HG02759 (cell line): ENCODE measurements at regions not wholly inside any gene's neighbourhood (a gene's known extent, or its start where the extent isn't known, plus 50 kb on each side); places are given as distances from the start of the nearest gene placed in this dataset.

Experiments used
- ATAC-seq: cut with Tn5 transposase; IDR thresholded peaks from one replicate; pipeline ENCODE4 v1.9.1; 2021; ENCODE audit warnings: mild to moderate bottlenecking, moderate library complexity; ENCODE audit not compliant: unreplicated experiment

- ATAC-seq, result no peak
These were observed 212.5 kb upstream of the IER5L start for GRCh38 chr9:129390541-129390940.

GRCh38 chr9:129387822-129388221, 209.8 kb upstream of the IER5L start:
- ATAC-seq, result no peak

- no peak for ATAC-seq
These were observed 208.7 kb upstream of the IER5L start for GRCh38 chr9:129386812-129387177.

GRCh38 chr9:129385211-129385934, 207.3 kb upstream of the IER5L start:
- ATAC-seq, result no peak

DNA sequence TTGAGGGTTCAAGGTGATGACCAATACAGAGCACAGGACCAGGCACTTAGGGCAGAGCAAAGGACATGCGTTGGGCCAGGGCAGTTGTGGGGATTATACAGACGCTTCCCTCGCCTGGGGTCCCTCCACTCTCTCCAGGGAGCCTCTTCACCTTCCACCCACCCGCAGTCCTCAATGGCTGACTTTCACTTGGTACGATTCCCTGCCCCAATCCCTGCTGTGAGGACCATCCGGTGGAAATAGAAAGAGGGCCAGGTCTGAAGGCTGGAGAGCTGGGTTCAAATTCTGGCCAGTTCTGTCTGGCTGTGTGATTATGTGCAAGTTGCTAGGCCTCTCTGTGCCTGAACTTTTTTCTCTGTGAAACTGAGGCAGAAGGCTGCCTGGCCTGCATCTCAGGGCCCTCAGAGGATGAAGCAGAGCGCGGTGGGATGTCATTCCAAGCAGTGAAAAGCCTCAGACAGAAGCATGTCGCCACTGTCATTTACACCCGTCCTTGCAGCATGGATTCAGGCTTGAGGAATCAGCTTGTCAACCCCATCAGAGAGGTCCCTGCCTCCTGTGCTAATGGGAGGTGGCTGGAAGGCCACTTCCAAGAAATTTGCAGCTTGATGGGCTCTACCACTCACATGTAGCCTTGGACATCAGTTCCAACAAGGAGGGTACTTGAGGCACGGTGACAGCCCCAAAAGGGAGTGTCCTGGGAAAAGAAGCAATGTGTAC, 206.6 kb upstream of the IER5L start:
- ATAC-seq, result no peak

DNA sequence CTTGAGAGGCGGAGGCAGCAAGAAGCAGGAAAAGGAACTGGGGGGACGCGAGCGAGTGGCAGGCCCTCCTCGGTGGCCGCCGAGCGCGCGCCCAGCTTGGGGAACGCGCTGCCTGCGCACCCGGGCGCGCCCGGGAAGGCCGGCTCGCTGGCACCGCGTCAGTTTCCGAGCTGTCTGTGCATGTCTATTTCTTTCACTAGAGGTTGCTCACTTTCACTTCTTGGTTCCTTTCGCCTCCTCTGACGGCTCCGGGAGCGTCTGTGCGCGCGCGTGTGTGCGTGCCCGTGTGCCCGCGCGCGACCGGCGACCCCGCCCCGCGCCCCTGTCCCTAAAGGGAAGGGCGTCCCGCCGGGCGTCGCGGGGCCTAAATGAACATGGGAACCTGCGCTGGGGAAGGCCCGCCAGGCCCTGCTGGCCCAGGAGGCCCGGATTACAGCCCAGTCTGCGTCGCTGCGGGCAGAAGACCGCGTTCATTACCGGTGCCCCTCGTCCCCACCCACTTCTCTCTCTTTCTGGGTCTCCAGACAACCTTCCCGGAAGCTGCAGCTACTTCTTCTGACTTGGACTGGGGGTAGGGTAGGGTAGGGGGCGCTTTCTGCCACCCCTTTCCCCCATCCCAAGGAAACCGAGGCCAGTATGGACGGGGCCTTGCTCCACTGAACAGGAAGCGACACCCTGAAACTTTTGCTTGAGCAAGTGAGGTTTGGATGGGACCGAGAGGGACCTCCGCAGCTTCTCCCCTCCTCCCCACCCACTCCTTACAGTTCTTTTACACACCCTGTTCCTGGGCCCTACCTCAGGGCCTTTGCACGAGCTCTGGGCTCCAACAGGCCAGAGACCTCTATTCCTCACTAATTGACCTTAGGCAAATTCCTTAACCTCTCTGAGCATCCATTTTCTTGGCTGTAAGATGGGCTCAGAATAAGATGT, 205.8 kb upstream of the IER5L start:
- peak; percentile 83 for ATAC-seq

GRCh38 chr9:129383019-129383560, 205.0 kb upstream of the IER5L start:
- ATAC-seq, result no peak

DNA sequence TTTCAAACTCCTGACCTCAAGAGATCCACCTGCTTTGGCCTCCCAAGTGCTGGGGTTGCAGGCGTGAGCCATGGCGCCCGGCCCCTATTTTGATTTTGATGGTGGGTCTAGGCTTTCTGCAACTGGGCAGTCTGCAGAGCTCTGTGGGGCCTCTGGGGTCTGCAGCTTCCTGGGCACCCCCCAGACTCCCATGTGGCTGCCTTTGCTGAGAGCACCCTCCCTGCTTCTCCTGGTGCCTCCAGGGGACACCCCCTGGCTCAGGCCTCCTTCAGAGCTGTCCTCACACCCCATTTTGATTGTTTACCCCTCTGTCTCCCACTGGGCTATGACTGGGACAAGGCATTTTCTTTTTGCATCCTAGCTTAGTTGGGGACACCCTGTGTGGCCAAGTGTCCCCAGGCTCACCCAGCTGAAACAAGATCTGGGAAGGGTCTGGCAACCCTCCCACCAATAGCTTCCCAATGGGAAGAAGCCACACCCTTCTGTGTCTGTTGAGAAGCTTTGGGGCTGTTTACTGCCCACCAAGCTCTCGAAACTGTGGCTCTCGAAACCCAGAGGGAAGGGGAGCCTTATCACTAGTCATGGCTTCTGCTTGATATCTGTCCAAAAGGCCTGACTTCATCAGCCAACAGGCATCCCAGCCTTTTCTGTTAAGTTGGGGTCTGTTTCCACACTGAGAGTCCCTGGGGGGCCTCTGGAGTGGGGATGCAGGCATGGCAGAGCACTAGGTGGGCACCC, 204.4 kb upstream of the IER5L start:
- ATAC-seq, result no peak

GRCh38 chr9:129381481-129381957, 203.5 kb upstream of the IER5L start:
- no peak for ATAC-seq

- ATAC-seq, result no peak
These were observed 202.9 kb upstream of the IER5L start for GRCh38 chr9:129380961-129381401.

DNA sequence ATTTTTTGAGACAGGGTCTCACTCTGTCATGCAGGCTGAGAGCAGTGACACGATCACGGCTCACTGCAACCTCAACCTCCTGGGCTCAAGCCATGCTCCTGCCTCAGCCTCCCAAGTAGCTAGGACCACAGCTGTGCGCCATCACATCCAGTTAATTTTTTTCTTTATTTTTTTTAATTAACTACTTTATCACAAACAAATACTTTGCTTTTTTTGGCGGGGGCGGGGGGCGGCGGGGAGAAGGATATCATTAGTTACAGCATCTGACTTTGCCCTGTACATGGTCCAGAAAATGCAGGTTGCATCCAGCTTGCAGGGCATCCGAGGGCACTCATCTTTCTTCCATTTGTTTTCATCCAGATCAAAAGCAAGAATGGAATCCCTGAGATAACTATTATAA, 201.8 kb upstream of the IER5L start:
- ATAC-seq, result no peak

DNA sequence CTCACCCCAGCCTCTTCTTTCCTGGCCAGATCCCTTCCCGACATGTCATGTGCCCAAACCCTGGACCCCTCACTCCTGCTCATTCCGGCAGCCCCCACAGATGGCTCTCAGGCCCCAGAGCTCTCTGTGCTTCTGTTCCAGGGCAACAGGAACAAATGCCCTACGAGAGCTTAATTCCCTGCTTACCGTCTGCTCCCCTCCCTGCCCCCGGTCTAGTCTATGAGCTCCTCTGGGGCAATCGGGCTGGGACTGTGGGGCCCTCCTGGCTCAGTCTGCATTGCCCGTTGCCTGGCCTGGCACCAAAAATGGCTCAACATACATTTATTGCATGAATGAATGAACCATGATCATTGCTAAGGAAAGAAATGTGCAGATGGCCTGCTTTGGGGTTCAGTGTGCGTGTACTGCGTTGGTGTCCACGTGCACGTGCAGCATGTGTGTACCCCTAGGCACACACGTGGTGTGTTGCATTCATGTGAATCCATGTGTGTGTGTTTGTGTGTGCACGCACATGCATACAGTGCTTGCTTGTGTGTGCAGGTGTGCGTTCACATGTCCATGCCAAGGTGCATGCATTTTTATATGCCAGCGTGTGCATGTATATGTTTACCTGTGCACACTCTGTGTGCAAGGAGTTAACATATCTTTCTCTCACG, 201.2 kb upstream of the IER5L start:
- no peak for ATAC-seq

GRCh38 chr9:129377931-129378661, 200.0 kb upstream of the IER5L start:
- no peak for ATAC-seq

DNA sequence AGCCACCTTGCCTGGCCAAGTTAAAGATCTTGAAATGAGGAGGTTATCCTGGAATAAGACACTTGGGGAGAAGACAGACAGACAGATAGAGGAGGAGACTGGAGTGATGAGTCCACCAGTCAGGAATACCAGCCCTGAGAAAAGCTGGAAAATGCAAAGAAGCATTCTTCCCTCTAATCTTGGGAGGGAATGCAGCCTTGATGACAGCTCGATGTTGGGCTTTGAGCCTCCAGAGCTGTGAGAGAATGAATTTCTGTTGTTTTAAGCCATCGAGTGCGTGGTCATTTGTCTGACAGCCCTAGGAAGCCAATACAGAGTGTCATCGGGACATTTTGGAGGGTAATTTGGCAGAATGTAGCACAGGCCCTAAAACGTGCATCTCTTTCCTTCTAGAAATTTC, 199.1 kb upstream of the IER5L start:
- ATAC-seq, result no peak

- ATAC-seq, result no peak
These were observed 197.8 kb upstream of the IER5L start for GRCh38 chr9:129375845-129376244.

DNA sequence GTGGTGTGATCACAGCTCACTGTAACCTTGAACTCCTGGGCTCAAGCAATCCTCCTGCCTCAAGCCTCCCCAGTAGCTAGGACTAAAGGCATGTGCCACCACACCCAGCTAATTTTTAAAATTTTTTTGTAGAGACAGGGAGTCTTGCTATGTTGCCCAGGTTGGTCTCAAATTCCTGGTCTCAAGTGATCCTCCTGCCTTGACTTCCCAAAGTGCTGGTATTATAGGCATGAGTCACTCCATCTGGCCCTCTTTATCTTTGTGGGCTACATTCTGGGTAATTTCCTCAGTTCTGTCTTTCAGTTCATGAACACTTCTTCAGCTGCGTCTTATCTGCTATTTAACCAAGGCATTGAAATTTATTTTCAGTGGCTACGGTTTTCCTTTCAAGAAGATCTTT, 196.6 kb upstream of the IER5L start:
- no peak for ATAC-seq

DNA sequence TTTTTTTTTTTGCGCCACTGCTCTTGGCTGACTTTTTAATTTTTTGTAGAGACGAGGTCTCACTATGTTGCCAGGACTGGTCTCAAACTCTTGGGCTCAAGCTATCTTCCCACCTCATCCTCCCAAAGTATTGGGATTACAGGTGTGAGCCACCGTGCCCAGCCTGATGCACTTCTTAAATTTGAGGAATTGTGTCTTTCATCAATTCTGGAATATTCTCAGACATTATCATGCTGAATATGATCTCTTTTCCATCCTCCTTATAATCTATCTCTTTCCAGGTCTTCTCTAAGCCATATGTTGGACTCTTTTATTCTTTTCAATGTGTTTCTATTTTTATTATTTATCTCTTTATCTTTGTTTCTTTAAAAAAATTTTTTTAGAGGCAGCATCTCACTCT, 196.2 kb upstream of the IER5L start:
- no peak for ATAC-seq

GRCh38 chr9:129373361-129373760, 195.3 kb upstream of the IER5L start:
- ATAC-seq, result no peak

GRCh38 chr9:129370770-129371169, 192.7 kb upstream of the IER5L start:
- no peak for ATAC-seq
